ENCODE measurements at regions not wholly inside any gene's neighbourhood (a gene's known extent, or its start where the extent isn't known, plus 50 kb on each side); places are given as distances from the start of the nearest gene placed in this dataset.

GRCh38 chr12:4084573-4084972, 189.0 kb upstream of the CCND2 start:
- H3K9ac ChIP-seq (ENCODE audit: insufficient read depth, low read depth, low read length) = no peak overlapping the region
- H4K20me1 ChIP-seq (ENCODE audit: insufficient read depth, low read length) = no peaks in the 10 kb centered on the region
- H3K79me2 ChIP-seq (ENCODE audit: insufficient read depth, low read length) = no peaks in the 10 kb centered on the region
- no peak overlapping the region for H3K4me3 ChIP-seq (replicated peaks in 1 of 3; ENCODE audit: insufficient read depth in 1 of 3, low read depth in 2 of 3, low read length in 3 of 3)
- 54% methylated on average over 8 of the region's 8 CpGs for WGBS (ENCODE audit: low lambda C conversion rate)
- in situ Hi-C loops (cut with HindIII; ENCODE audit: extremely low pct_ligation_motif_present, low pct_unique_long_range_greater_than_20kb) = no loop called here
- ChIA-PET POLR2A (no interaction called here), CTCF (ENCODE audit: low intra/inter-chr PET ratio, low total read pairs) (no interaction called here)
- H3K4me2 ChIP-seq (ENCODE audit: low read depth, low read length) = no peak overlapping the region
- no peak for DNase-seq (ENCODE audit: low spot score)
- no peaks in the 10 kb centered on the region for H3K9me3 ChIP-seq (ENCODE audit: low read length)
- TF ChIP-seq ZNF800 (CRISPR knock-in tag; IDR thresholded peaks at IDR 0.05) (no peak), ZKSCAN5 (CRISPR knock-in tag; IDR thresholded peaks at IDR 0.05) (no peak), TEF (CRISPR knock-in tag; IDR thresholded peaks at IDR 0.05) (no peak), ZNF160 (CRISPR knock-in tag; IDR thresholded peaks at IDR 0.05) (no peak), CHD4 (IDR thresholded peaks at IDR 0.05; ENCODE audit: borderline replicate concordance, low read length) (no peak), SAFB2 (CRISPR knock-in tag; IDR thresholded peaks at IDR 0.05; ENCODE audit: borderline replicate concordance, low read depth) (no peak), ZNF598 (CRISPR knock-in tag; IDR thresholded peaks at IDR 0.05; ENCODE audit: borderline replicate concordance) (no peak), ZEB1 (IDR thresholded peaks at IDR 0.05; ENCODE audit: insufficient replicate concordance, low read depth) (no peak), FOXK2 (IDR thresholded peaks at IDR 0.05) (no peak), STAT6 (CRISPR knock-in tag; IDR thresholded peaks at IDR 0.05; ENCODE audit: borderline replicate concordance) (no peak), ZNF772 (CRISPR knock-in tag; IDR thresholded peaks at IDR 0.05) (no peak)
- BruUV-seq (replicated peaks) = no TSS peak
- no peaks in the 10 kb centered on the region for H3K4me1 ChIP-seq (ENCODE audit: insufficient read depth, low read length)
- no peak for ATAC-seq
- no peak overlapping the region for H3K27ac ChIP-seq (ENCODE audit: extremely low read length, insufficient read depth, low read length)
- intact Hi-C loops (cut with micrococcal nuclease; ENCODE audit: unreplicated experiment) = no loop called here
- no peak for FAIRE-seq
- H3K27me3 ChIP-seq (ENCODE audit: control insufficient read depth in 1 of 2, insufficient read depth in 2 of 2, low read length in 2 of 2) = no peaks in the 10 kb centered on the region; a peak in 2 of 5 replicates
- H3K36me3 ChIP-seq (replicated peaks in 1 of 2; ENCODE audit: control insufficient read depth in 1 of 2, insufficient read depth in 2 of 2, low read length in 2 of 2) = no peaks in the 10 kb centered on the region
- no peak overlapping the region for H2AFZ ChIP-seq (ENCODE audit: low read length)
